K562 (cell line): ENCODE measurements at regions not wholly inside any gene's neighbourhood (a gene's known extent, or its start where the extent isn't known, plus 50 kb on each side); places are given as distances from the start of the nearest gene placed in this dataset.

Experiments used
- ATAC-seq: fragments of 200-7000 bp; cut with Tn5 transposase; 3 replicates; pipeline ENCODE4 v1.9.1; 2020; ENCODE audit warnings: moderate library complexity
- BruUV-seq: library from RNA; stranded (reverse); fragments of 400-500 nt; replicated peaks from 2 replicates; lab custom pipeline; 2021; lab: Mats Ljungman, UMichigan
- CTCF ChIA-PET: fragments of 300-600 bp; formaldehyde crosslinking; extraction: SDS; loops from one replicate; lab custom pipeline; 2021; ENCODE audit warnings: low intra/inter-chr PET ratio; lab: Yijun Ruan, JAX
- POLR2A ChIA-PET: fragments of 300-600, 350-650 bp; sonication (Branson Sonifier 250); formaldehyde crosslinking; extraction: SDS; loops from one replicate; lab custom pipeline; 2021; ENCODE audit warnings: antibody characterized with exemption, inconsistent platforms; lab: Yijun Ruan, JAX
- DNase-seq, 4 experiments: peaks; one replicate each; pipeline versions ENCODE4 v3.0.0 to v3.0.0-alpha.2; 2011 to 2018; ENCODE audit warnings: low spot score in 3 of 4, mixed read lengths in 3 of 4; ENCODE audit errors: extremely low read depth in 1 of 4
- FAIRE-seq: peaks from 2 replicates; lab custom pipeline; 2011; peaks lifted over from hg19 to GRCh38; lab: Jason Lieb, UNC
- H2AFZ ChIP-seq: 2 replicates; pipeline ENCODE4 v1.6.0; 2011; ENCODE audit warnings: low read depth, low read length, control low read depth, inconsistent platforms
- H3K27ac ChIP-seq: fragments of 200-600 bp; 3 replicates; pipeline ENCODE4 v1.8.0; 2011; ENCODE audit warnings: low read depth, mild to moderate bottlenecking, control low read depth, inconsistent platforms, low read length, moderate library complexity, mixed read lengths; ENCODE audit errors: extremely low read depth
- H3K27me3 ChIP-seq, 2 experiments: fragments of 300-600 bp in 1 of 2; 2 replicates in 1 of 2; 3 replicates in 1 of 2; pipeline versions ENCODE4 v1.6.0 to v1.8.0; 2011; ENCODE audit warnings: inconsistent platforms in 2 of 2, low read length in 2 of 2, mild to moderate bottlenecking in 1 of 2, mixed read lengths in 1 of 2, moderate library complexity in 1 of 2; ENCODE audit not compliant: control insufficient read depth in 2 of 2, insufficient read depth in 2 of 2
- H3K36me3 ChIP-seq: fragments of 300-600 bp; 3 replicates; pipeline ENCODE4 v1.8.0; 2011; ENCODE audit warnings: mild to moderate bottlenecking, low read length, inconsistent platforms; ENCODE audit not compliant: control insufficient read depth, insufficient read depth
- H3K4me1 ChIP-seq, 2 experiments: fragments of 200-600 bp in 1 of 2; replicated peaks in 1 of 2; 2 replicates in 1 of 2; 3 replicates in 1 of 2; pipeline versions ENCODE4 v1.5.1 to v1.8.0; 2011; ENCODE audit warnings: inconsistent platforms in 2 of 2, low read length in 2 of 2, mild to moderate bottlenecking in 1 of 2, mixed read lengths in 1 of 2, moderate library complexity in 1 of 2; ENCODE audit not compliant: control insufficient read depth in 2 of 2, insufficient read depth in 2 of 2
- H3K4me2 ChIP-seq: 2 replicates; pipeline ENCODE4 v1.6.1; 2011; ENCODE audit warnings: low read length, control low read depth, inconsistent platforms, mixed read lengths; ENCODE audit not compliant: insufficient read depth
- H3K4me3 ChIP-seq: fragments of 200-600 bp; sonication (generic), shearing (Covaris generic); 2 replicates; pipeline ENCODE4 v1.5.1; 2016; ENCODE audit warnings: control low read depth, inconsistent platforms
- H3K79me2 ChIP-seq: fragments of 200-600 bp; 3 replicates; pipeline ENCODE4 v1.8.0; 2011; ENCODE audit warnings: low read length, inconsistent platforms; ENCODE audit not compliant: control insufficient read depth, insufficient read depth
- H3K9ac ChIP-seq, 2 experiments: 2 replicates each; pipeline versions ENCODE4 v1.6.0 to v1.6.1; 2011; ENCODE audit warnings: low read depth in 2 of 2, low read length in 2 of 2, control low read depth in 1 of 2, inconsistent platforms in 1 of 2, mild to moderate bottlenecking in 1 of 2, mixed read lengths in 1 of 2; ENCODE audit not compliant: insufficient read depth in 1 of 2
- H3K9me1 ChIP-seq: one replicate; pipeline ENCODE4 v1.6.0; 2011; ENCODE audit warnings: inconsistent platforms, mild to moderate bottlenecking, low read length, moderate library complexity; ENCODE audit not compliant: control insufficient read depth, insufficient read depth
- H3K9me3 ChIP-seq: replicated peaks from 2 replicates; pipeline ENCODE4 v1.5.1; 2011; ENCODE audit warnings: low read depth, low read length, inconsistent platforms; ENCODE audit not compliant: control insufficient read depth, insufficient read depth
- H4K20me1 ChIP-seq: replicated peaks from 2 replicates; pipeline ENCODE4 v1.6.1; 2011; ENCODE audit warnings: low read length, inconsistent platforms, mixed read lengths; ENCODE audit not compliant: control insufficient read depth, insufficient read depth
- BRD9 ChIP-seq: fragments of 450-650 bp; IDR thresholded peaks from 2 replicates; pipeline ENCODE4 v1.6.1; 2018; ENCODE audit warnings: low read depth; ENCODE audit not compliant: partially characterized antibody
- DMBX1 ChIP-seq: fragments of 250-450 bp; sonication (Bioruptor Pico); IDR thresholded peaks from 2 replicates; pipeline ENCODE4 v1.8.0; 2022; ENCODE audit warnings: inconsistent platforms, mild to moderate bottlenecking, moderate library complexity, borderline replicate concordance
- HMG20A ChIP-seq: fragments of 450-650 bp; formaldehyde crosslinking; conservative IDR thresholded peaks from 2 replicates; pipeline ENCODE4 v1.4.0; 2020; ENCODE audit warnings: mild to moderate bottlenecking, mixed read lengths
- JUND ChIP-seq, 2 experiments: IDR thresholded peaks; 2 replicates in 1 of 2; 3 replicates in 1 of 2; pipeline ENCODE4 v1.6.1; 2011; ENCODE audit warnings: borderline replicate concordance in 2 of 2, low read depth in 2 of 2, low read length in 2 of 2, improper control_type of control experiment in 1 of 2, missing biosample characterization in 1 of 2, missing genetic modification characterization in 1 of 2, missing genetic modification reagents in 1 of 2
- KLF13 ChIP-seq: fragments of 450-650 bp; IDR thresholded peaks from 2 replicates; pipeline ENCODE4 v1.6.1; 2016; ENCODE audit warnings: missing genetic modification characterization, low read depth, mild to moderate bottlenecking, missing compliant biosample characterization, moderate library complexity, borderline replicate concordance
- POLR2H ChIP-seq: IDR thresholded peaks from 2 replicates; pipeline ENCODE4 v1.6.1; 2016; ENCODE audit warnings: missing genetic modification characterization, low read depth, mild to moderate bottlenecking, control low read depth, missing compliant biosample characterization, moderate library complexity
- RFX5 ChIP-seq: IDR thresholded peaks from 2 replicates; pipeline ENCODE4 v1.6.1; 2011; ENCODE audit warnings: low read depth, mild to moderate bottlenecking, improper control_type of control experiment, low read length
- TARDBP ChIP-seq: fragments of 450-650 bp; IDR thresholded peaks from 2 replicates; pipeline ENCODE4 v1.6.1; 2016
- TCF7L2 ChIP-seq: fragments of 150-350 bp; IDR thresholded peaks from 2 replicates; pipeline ENCODE4 v1.6.1; 2016; ENCODE audit warnings: low read depth, mild to moderate bottlenecking, low read length, moderate library complexity
- TRIM24 ChIP-seq, 2 experiments: fragments of 450-650 bp; IDR thresholded peaks; 2 replicates each; pipeline ENCODE4 v1.6.1; 2016
- WGBS: fragments of 100-300 bp; shearing (Covaris generic); methylation state at CpG from one replicate; pipeline ENCODE4 v1.1.6; 2016; ENCODE audit warnings: low coverage, mixed read lengths; ENCODE audit not compliant: insufficient coverage; ENCODE audit errors: missing lambda C conversion rate; 5-methylcytosine and 5-hydroxymethylcytosine counted together
- in situ Hi-C: fragments of 300-500 bp; cut with MboI; formaldehyde crosslinking; loops from 4 replicates; pipeline ENCODE4 v1.15.0; 2018; ENCODE audit warnings: inconsistent platforms, mixed read lengths
- intact Hi-C: fragments of 100-400 bp; cut with micrococcal nuclease; formaldehyde crosslinking; loops from 2 replicates; pipeline ENCODE4 v1.14.2; 2022
- TF ChIP-seq, protein P1 (sequence below): fragments of 450-650 bp; IDR thresholded peaks from 2 replicates; pipeline ENCODE4 v1.6.1; 2016; ENCODE audit warnings: low read depth, mild to moderate bottlenecking, moderate library complexity
- TF ChIP-seq, protein P2 (sequence below): sonication (generic); formaldehyde crosslinking; IDR thresholded peaks from 2 replicates; pipeline ENCODE4 v1.8.1; 2023; ENCODE audit warnings: missing genetic modification reagents, mild to moderate bottlenecking, borderline replicate concordance
- TF ChIP-seq, protein P3 (sequence below), 3 experiments: IDR thresholded peaks in 2 of 3; conservative IDR thresholded peaks in 1 of 3; 2 replicates each; pipeline ENCODE4 v1.5.1; 2011 to 2012; ENCODE audit warnings: low read length in 3 of 3, mild to moderate bottlenecking in 3 of 3, control low read depth in 2 of 3, improper control_type of control experiment in 1 of 3, inconsistent platforms in 1 of 3, low read depth in 1 of 3, mixed read lengths in 1 of 3, moderate library complexity in 1 of 3; ENCODE audit not compliant: insufficient read depth in 2 of 3

DNA sequence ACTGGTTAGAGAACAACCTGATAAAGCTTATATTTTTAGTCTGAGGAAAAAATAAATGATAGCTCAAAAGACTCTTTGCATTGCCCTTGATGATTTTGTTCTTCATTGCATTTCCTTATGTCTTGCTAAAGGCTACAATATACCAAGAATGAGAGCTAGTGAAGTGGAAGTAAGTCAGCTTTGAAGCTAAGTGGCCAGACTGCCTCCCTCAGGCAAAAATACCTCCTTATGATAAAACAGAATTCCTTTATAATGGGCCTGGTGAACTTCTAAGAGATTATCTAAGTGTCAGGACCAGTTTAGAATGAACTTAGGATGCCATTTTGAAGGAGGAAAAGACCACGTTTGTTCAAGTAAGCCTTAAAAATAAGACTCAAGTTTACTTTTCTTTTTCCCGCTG lies 678.4 kb downstream of the ROBO2 start:
- Histone ChIP-seq H3K79me2 (no peaks in the 10 kb centered on the region), H3K36me3 (no peaks in the 10 kb centered on the region), H2AFZ (no peak overlapping the region), H3K9me3 (no peaks in the 10 kb centered on the region), H4K20me1 (no peaks in the 10 kb centered on the region), H3K9ac (no peak overlapping the region), H3K27ac (no peak overlapping the region), H3K27me3 (no peaks in the 10 kb centered on the region), H3K9me1 (no peaks in the 10 kb centered on the region), H3K4me1 (no peaks in the 10 kb centered on the region), H3K4me2 (no peak overlapping the region), H3K4me3 (no peak overlapping the region)
- in situ Hi-C loops (no loop called here), intact Hi-C loops (no loop called here)
- DNase-seq (no peak), FAIRE-seq (no peak), ATAC-seq (no peak)
- WGBS, result 0% methylated on average over 2 of the region's 2 CpGs
- CTCF ChIA-PET, result no interaction called here
- BruUV-seq, result no TSS peak
- POLR2A ChIA-PET, result no interaction called here
- TF ChIP-seq, protein P1, sequence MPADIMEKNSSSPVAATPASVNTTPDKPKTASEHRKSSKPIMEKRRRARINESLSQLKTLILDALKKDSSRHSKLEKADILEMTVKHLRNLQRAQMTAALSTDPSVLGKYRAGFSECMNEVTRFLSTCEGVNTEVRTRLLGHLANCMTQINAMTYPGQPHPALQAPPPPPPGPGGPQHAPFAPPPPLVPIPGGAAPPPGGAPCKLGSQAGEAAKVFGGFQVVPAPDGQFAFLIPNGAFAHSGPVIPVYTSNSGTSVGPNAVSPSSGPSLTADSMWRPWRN, result no peak
- TF ChIP-seq HMG20A (CRISPR knock-in tag) (no peak), BRD9 (no peak), TCF7L2 (no peak), KLF13 (no peak), DMBX1 (no peak), JUND (IDR thresholded peaks at IDR 0.05; ENCODE audit: borderline replicate concordance, low read depth, low read length) (no peak), JUND (tag; IDR thresholded peaks at IDR 0.05; ENCODE audit: borderline replicate concordance, low read depth, low read length) (no peak), TARDBP (no peak), POLR2H (tag) (no peak), TRIM24 (IDR thresholded peaks at IDR 0.05) (no peak), RFX5 (no peak)
- TF ChIP-seq, protein P2, sequence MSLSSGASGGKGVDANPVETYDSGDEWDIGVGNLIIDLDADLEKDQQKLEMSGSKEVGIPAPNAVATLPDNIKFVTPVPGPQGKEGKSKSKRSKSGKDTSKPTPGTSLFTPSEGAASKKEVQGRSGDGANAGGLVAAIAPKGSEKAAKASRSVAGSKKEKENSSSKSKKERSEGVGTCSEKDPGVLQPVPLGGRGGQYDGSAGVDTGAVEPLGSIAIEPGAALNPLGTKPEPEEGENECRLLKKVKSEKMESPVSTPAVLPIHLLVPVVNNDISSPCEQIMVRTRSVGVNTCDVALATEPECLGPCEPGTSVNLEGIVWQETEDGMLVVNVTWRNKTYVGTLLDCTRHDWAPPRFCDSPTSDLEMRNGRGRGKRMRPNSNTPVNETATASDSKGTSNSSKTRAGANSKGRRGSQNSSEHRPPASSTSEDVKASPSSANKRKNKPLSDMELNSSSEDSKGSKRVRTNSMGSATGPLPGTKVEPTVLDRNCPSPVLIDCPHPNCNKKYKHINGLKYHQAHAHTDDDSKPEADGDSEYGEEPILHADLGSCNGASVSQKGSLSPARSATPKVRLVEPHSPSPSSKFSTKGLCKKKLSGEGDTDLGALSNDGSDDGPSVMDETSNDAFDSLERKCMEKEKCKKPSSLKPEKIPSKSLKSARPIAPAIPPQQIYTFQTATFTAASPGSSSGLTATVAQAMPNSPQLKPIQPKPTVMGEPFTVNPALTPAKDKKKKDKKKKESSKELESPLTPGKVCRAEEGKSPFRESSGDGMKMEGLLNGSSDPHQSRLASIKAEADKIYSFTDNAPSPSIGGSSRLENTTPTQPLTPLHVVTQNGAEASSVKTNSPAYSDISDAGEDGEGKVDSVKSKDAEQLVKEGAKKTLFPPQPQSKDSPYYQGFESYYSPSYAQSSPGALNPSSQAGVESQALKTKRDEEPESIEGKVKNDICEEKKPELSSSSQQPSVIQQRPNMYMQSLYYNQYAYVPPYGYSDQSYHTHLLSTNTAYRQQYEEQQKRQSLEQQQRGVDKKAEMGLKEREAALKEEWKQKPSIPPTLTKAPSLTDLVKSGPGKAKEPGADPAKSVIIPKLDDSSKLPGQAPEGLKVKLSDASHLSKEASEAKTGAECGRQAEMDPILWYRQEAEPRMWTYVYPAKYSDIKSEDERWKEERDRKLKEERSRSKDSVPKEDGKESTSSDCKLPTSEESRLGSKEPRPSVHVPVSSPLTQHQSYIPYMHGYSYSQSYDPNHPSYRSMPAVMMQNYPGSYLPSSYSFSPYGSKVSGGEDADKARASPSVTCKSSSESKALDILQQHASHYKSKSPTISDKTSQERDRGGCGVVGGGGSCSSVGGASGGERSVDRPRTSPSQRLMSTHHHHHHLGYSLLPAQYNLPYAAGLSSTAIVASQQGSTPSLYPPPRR (CRISPR knock-in tag), result no peak
- TF ChIP-seq, protein P3, sequence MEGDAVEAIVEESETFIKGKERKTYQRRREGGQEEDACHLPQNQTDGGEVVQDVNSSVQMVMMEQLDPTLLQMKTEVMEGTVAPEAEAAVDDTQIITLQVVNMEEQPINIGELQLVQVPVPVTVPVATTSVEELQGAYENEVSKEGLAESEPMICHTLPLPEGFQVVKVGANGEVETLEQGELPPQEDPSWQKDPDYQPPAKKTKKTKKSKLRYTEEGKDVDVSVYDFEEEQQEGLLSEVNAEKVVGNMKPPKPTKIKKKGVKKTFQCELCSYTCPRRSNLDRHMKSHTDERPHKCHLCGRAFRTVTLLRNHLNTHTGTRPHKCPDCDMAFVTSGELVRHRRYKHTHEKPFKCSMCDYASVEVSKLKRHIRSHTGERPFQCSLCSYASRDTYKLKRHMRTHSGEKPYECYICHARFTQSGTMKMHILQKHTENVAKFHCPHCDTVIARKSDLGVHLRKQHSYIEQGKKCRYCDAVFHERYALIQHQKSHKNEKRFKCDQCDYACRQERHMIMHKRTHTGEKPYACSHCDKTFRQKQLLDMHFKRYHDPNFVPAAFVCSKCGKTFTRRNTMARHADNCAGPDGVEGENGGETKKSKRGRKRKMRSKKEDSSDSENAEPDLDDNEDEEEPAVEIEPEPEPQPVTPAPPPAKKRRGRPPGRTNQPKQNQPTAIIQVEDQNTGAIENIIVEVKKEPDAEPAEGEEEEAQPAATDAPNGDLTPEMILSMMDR (IDR thresholded peaks at IDR 0.05 in 2 of 3, conservative IDR thresholded peaks at IDR 0.05 in 1 of 3; ENCODE audit: insufficient read depth in 2 of 3, low read depth in 1 of 3, low read length in 3 of 3), result no peak
